GM10248 (cell line): ENCODE measurements at regions not wholly inside any gene's neighbourhood (a gene's known extent, or its start where the extent isn't known, plus 50 kb on each side); places are given as distances from the start of the nearest gene placed in this dataset.

ENCODE experiments used
- CTCF ChIA-PET: fragments of 300-600 bp; sonication (Branson Sonifier 250); formaldehyde crosslinking; extraction: SDS; loops from one replicate; lab custom pipeline; 2021; ENCODE audit warnings: antibody characterized with exemption; lab: Yijun Ruan, JAX
- POLR2A ChIA-PET: fragments of 350-650 bp; sonication (Branson Sonifier 250); formaldehyde crosslinking; extraction: SDS; loops from one replicate; lab custom pipeline; 2020; ENCODE audit warnings: antibody characterized with exemption; lab: Yijun Ruan, JAX
- DNase-seq: peaks from one replicate; pipeline ENCODE4 v3.0.0; 2012; ENCODE audit errors: extremely low spot score
- CTCF ChIP-seq: IDR thresholded peaks from 2 replicates; pipeline ENCODE4 v1.5.1; 2012; ENCODE audit warnings: mild to moderate bottlenecking, low read depth; ENCODE audit errors: extremely low read depth, missing control alignments, control extremely low read depth

- POLR2A ChIA-PET, result no interaction called here
- CTCF ChIA-PET, result interaction anchor here (1.3 to 4.1 kb wide), 4 partner anchors 14 to 29 kb away, joined by 3 to 30 read pairs (median 8); no protein-coding TSS in a partner anchor
- no peak for TF ChIP-seq CTCF
- DNase-seq, result no peak
Observed at GRCh38 chr21:36532769-36533467, 53.0 kb upstream of the CLDN14 start.

GRCh38 chr21:36533468-36533848 is 53.5 kb upstream of the CLDN14 start:
- CTCF ChIA-PET, result interaction anchor here (0.8 to 4.1 kb wide), 5 partner anchors 15 to 29 kb away, joined by 3 to 30 read pairs (median 5); no protein-coding TSS in a partner anchor
- POLR2A ChIA-PET, result no interaction called here
- TF ChIP-seq CTCF, result no peak
- DNase-seq, result no peak

- CTCF ChIA-PET, result interaction anchor here (2.1 to 4.1 kb wide), 3 partner anchors 16 to 30 kb away, joined by 5 to 30 read pairs (median 10); no protein-coding TSS in a partner anchor
- peak; percentile 37 for DNase-seq
- no peak for TF ChIP-seq CTCF
- POLR2A ChIA-PET, result interaction anchor here (2.0 kb wide), 1 partner anchor 22 kb away, joined by 10 read pairs; no protein-coding TSS in a partner anchor
Observed at GRCh38 chr21:36534656-36535055, 54.7 kb upstream of the CLDN14 start.

GRCh38 chr21:36535618-36536241 is 55.8 kb upstream of the CLDN14 start:
- POLR2A ChIA-PET, result interaction anchor here (2.0 kb wide), 1 partner anchor 23 kb away, joined by 10 read pairs; no protein-coding TSS in a partner anchor
- CTCF ChIA-PET, result interaction anchor here (0.7 to 4.1 kb wide), 7 partner anchors 9 to 95 kb away, joined by 3 to 30 read pairs (median 3); no protein-coding TSS in a partner anchor
- DNase-seq, result peak; percentile 67

GRCh38 chr21:36538761-36539160 is 58.8 kb upstream of the CLDN14 start:
- no peak for DNase-seq
- POLR2A ChIA-PET, result no interaction called here
- TF ChIP-seq CTCF, result no peak
- CTCF ChIA-PET, result no interaction called here

More at GRCh38 chr21:36535618-36536241, 55.8 kb upstream of the CLDN14 start:
- no peak for TF ChIP-seq CTCF

GRCh38 chr21:36539434-36540150 is 59.7 kb upstream of the CLDN14 start:
- DNase-seq, result no peak
- ChIA-PET POLR2A (no interaction called here), CTCF (no interaction called here)
- TF ChIP-seq CTCF, result no peak
